Natural killer cell treated with Interleukin-12 subunit alpha and Interleukin-12 subunit beta and Interleukin-15 and Interleukin-18, amount 100 ng/mL, for 72 hours (primary cell): ENCODE measurements at regions not wholly inside any gene's neighbourhood (a gene's known extent, or its start where the extent isn't known, plus 50 kb on each side); places are given as distances from the start of the nearest gene placed in this dataset.

Experiments
- ATAC-seq, 2 donors: fragments of 150-1000 bp; cut with Tn5 transposase in 1 of 2; sonication (Bioruptor Pico), chemical (Tn5 transposase) in 1 of 2; 2 replicates each; pipeline ENCODE4 v1.10.0; 2021
- DNase-seq: peaks from one replicate; pipeline ENCODE4 v3.0.0; 2022; ENCODE audit warnings: low spot score
- H3K27ac Mint-ChIP-seq, 2 donors: 1 replicate in 1 of 2; 2 replicates in 1 of 2; pipeline ENCODE4 v1.8.0; 2022; ENCODE audit warnings: mixed read lengths in 2 of 2, mild to moderate bottlenecking in 1 of 2, moderate library complexity in 1 of 2
- H3K27me3 Mint-ChIP-seq, 2 donors: 1 replicate in 1 of 2; 2 replicates in 1 of 2; pipeline ENCODE4 v1.8.0; 2022; ENCODE audit warnings: mixed read lengths in 2 of 2
- H3K36me3 Mint-ChIP-seq: one replicate; pipeline ENCODE4 v1.8.0; 2022; ENCODE audit warnings: mixed read lengths
- H3K4me1 Mint-ChIP-seq, 2 donors: 1 replicate in 1 of 2; 2 replicates in 1 of 2; pipeline ENCODE4 v1.8.0; 2022; ENCODE audit warnings: low read depth in 2 of 2, mixed read lengths in 2 of 2, mild to moderate bottlenecking in 1 of 2
- H3K4me3 Mint-ChIP-seq: one replicate; pipeline ENCODE4 v1.8.0; 2022; ENCODE audit warnings: mixed read lengths
- H3K9me3 Mint-ChIP-seq: 2 replicates; pipeline ENCODE4 v1.8.0; 2022; ENCODE audit warnings: mixed read lengths

DNA sequence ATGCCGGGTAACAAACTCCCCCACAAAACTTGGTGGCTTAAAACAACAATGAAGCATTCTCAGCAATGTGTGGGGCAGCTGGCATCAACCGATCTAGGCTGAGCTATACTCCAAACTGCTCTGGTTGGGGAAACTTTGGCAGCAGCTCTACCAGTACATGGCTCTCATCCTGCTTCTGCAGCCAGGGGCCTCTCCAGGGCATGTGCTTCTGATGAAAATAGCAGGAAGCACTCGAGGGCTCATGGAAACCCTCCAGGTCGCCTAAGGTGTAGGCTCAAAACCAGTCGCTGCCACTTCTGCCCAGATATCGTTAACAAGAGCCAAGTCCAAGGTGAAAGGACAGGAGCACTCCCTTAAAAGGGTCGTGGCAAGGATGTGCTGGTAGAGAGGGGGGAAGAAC is 134.1 kb downstream of the TEX36 start:
- ATAC-seq = peak in 1 of 2 donors; percentile 25
- no peak overlapping the region for H3K4me3 Mint-ChIP-seq
- H3K27me3 Mint-ChIP-seq = peaks cover 7 to 17% of the 10 kb centered on the region in 2 donors
- no peaks in the 10 kb centered on the region for H3K9me3 Mint-ChIP-seq
- H3K27ac Mint-ChIP-seq = no peak overlapping the region
- H3K4me1 Mint-ChIP-seq = peaks cover 5% of the 10 kb centered on the region in 2 donors
- no peaks in the 10 kb centered on the region for H3K36me3 Mint-ChIP-seq
- no peak for DNase-seq

DNA sequence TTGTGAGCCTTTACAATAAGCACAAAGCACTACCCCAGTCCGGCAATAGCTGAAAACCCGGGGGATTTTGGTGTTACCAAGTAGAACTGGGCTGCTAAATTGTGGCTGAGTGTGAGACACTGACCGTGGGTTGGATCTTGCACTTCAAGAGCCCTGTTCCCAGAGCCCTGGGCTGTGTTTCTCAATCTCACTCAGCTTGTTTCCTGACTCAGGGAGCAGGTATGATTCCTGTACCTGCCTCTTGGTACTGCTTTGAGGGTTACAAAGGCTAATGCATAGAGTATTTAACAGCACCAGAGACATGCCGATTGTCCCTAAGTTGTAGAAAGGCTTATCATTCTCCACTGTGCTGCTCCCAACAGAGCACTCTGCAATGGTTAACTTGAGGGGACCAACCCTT is 134.6 kb downstream of the TEX36 start:
- H3K36me3 Mint-ChIP-seq = no peaks in the 10 kb centered on the region
- no peak overlapping the region for H3K27ac Mint-ChIP-seq
- peaks cover 7 to 17% of the 10 kb centered on the region in 2 donors for H3K27me3 Mint-ChIP-seq
- ATAC-seq (no peak), DNase-seq (no peak)
- peaks cover 5% of the 10 kb centered on the region in 2 donors for H3K4me1 Mint-ChIP-seq
- no peaks in the 10 kb centered on the region for H3K9me3 Mint-ChIP-seq
- H3K4me3 Mint-ChIP-seq = no peak overlapping the region

DNA sequence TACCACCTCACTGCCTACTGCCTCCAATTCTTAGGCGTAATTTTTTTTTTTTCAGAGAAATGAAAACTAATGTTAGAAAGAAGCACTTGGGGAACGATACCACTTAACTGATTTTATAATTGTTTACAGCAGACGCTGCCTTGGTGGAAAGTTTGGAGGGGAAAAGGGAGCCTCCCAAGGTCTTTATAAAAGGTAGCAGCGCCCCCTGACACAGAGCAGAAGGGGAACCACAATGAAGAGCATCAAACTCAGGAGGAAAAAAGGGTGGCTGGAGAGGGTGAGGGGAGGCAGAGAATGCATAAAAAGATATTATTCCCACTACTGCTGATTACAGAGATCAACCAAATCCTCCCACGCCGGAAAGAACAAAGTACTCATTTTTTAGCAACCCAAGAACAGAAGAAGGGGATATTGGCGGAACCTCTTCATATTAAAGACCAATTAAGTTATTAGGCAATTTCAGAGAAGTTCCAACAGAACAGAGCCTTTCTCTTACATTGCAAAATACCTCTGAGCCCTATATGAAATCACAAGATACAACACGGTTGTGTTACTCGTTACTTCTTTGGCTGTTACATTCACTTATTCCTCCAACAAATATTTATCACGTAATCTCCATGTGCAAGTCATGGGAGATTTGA is 135.8 kb downstream of the TEX36 start:
- Mint-ChIP-seq H3K27me3 (peaks cover 7 to 22% of the 10 kb centered on the region in 2 donors), H3K4me3 (no peak overlapping the region), H3K36me3 (no peaks in the 10 kb centered on the region), H3K9me3 (no peaks in the 10 kb centered on the region), H3K27ac (no peak overlapping the region), H3K4me1 (peaks cover 5% of the 10 kb centered on the region in 2 donors)
- ATAC-seq (no peak), DNase-seq (no peak)

DNA sequence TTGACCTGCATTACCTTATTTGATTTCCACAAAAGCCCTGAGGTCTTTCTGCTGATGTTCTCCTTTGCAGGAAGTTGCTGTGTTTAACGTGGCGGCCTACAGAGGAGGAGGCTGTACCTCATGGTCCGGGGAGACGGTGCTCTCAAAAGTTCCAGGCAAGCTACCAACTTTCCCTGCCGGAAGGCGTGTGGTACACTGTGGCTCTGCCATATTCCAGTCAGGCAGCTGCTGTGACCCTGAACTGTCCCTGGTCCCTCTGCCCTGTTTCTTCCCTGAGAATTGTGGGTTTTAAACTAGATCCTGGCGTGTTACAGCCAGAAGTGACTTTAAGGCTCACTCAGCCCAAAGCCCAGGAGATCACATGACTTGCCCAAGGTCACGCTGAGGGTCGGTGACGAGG is 139.2 kb downstream of the TEX36 start:
- DNase-seq (no peak), ATAC-seq (peak in 1 of 2 donors; percentile 18)
- H3K36me3 Mint-ChIP-seq = no peaks in the 10 kb centered on the region
- no peaks in the 10 kb centered on the region for H3K4me1 Mint-ChIP-seq
- H3K4me3 Mint-ChIP-seq = no peak overlapping the region
- no peaks in the 10 kb centered on the region for H3K9me3 Mint-ChIP-seq
- H3K27ac Mint-ChIP-seq = no peak overlapping the region
- H3K27me3 Mint-ChIP-seq = peaks cover 0 to 24% of the 10 kb centered on the region in 2 donors

DNA sequence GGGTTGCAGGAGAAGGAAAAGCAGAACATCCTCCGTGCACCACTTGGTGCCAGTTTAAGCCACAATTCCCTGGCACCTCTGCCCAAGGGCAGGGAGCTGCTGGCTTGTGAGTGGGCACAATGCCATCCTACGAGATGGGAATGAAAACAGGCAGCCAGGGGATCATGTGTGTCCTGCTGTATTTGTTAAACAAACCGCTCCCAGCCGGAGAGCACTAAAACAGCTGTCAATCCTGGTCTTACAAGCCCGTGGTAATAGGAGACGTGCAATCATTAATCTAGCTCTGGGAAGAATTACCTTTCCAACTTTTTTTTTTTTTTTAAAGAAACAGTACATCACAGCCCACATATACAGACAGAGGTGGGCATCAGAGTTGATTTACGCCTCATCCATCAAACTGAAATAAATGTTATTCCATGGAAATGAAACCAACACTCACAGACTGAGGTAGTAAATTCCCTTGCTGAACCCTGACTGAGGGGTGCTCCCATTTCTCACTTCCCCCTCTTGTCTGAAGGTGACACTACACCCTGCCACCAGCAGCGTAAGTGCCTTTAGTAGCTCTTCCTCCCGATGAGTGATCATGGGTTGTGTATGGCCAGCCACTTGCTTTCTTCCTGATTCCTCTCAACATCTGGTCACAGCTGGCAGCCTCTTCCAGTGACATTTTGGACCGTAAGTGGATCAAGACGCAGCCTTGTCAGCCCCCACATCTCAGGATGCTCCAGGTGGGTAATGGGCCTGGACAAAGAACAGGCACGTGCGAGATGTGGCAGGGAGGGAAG is 143.8 kb downstream of the TEX36 start:
- Mint-ChIP-seq H3K9me3 (no peaks in the 10 kb centered on the region), H3K4me1 (no peaks in the 10 kb centered on the region), H3K27ac (no peak overlapping the region), H3K36me3 (no peaks in the 10 kb centered on the region), H3K4me3 (no peak overlapping the region), H3K27me3 (peaks cover 9 to 18% of the 10 kb centered on the region in 2 donors)
- ATAC-seq (no peak), DNase-seq (no peak)

DNA sequence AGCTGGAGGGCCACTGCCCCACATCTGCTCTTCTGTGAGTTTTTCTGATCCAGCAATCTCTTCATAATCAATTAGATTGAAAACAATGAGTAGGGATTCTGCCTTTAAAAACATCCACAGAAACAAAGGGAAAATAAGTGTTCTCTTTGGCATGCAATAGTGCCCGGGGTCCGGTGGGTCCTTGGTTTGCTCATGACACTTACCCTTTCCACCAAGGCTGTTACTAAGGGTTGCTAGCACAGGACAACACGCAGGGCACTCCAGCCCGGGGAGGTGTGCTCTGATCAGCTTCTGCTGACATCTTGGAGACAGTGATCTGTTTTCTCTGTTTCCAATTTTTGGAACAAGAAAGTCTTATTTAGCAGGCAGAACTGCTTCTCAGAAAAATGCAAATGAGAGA is 146.7 kb downstream of the TEX36 start:
- no peaks in the 10 kb centered on the region for H3K9me3 Mint-ChIP-seq
- H3K27me3 Mint-ChIP-seq = peaks cover 9 to 12% of the 10 kb centered on the region in 2 donors
- DNase-seq (no peak), ATAC-seq (no peak)
- H3K4me1 Mint-ChIP-seq = no peaks in the 10 kb centered on the region
- no peak overlapping the region for H3K4me3 Mint-ChIP-seq
- H3K27ac Mint-ChIP-seq = no peak overlapping the region
- H3K36me3 Mint-ChIP-seq = no peaks in the 10 kb centered on the region

DNA sequence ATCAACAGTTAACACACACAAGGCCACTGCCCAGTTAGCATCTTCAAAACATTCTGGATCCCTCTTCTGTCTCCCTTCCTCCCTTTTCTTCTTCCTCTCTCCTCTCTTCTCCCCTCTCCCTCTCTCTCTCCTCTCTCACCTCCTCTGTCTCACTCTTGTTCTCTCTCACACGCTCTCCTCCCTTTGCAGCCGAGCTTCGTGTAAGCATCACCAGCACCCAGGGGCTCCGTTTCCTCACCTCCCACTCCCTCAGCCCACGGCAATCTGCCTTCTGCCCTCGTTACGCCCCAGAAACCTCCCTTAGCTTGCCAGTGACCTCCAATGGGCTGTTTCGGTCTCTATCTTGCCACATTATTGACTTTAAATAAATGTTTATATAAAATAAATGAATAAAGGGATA is 147.4 kb downstream of the TEX36 start:
- ATAC-seq (no peak), DNase-seq (no peak)
- Mint-ChIP-seq H3K36me3 (no peaks in the 10 kb centered on the region), H3K9me3 (no peaks in the 10 kb centered on the region), H3K4me3 (no peak overlapping the region), H3K27ac (no peak overlapping the region), H3K27me3 (peaks cover 9 to 10% of the 10 kb centered on the region in 2 donors), H3K4me1 (no peaks in the 10 kb centered on the region)

DNA sequence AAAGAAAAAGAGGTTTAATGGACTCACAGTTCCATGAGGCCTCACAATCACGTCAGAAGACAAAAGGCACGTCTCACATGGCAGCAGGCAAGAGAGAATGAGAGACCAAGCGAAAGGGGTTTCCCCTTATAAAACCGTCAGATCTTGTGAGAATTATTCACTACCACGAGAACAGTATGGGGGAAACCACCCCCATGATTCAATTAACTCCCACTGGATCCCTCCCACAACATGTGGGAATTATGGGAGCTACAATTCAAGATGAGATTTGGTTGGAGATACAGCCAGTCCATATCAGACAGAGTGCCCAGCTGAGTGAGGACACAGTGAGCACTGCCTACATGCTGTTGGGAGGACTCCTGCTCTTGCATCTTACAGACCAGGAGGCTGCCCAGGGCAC is 148.4 kb downstream of the TEX36 start:
- Mint-ChIP-seq H3K4me3 (no peak overlapping the region), H3K4me1 (no peaks in the 10 kb centered on the region), H3K27ac (no peak overlapping the region), H3K9me3 (no peaks in the 10 kb centered on the region), H3K36me3 (no peaks in the 10 kb centered on the region), H3K27me3 (peaks cover 6 to 10% of the 10 kb centered on the region in 2 donors)
- ATAC-seq = peak in 1 of 2 donors; percentile 21
- no peak for DNase-seq

DNA sequence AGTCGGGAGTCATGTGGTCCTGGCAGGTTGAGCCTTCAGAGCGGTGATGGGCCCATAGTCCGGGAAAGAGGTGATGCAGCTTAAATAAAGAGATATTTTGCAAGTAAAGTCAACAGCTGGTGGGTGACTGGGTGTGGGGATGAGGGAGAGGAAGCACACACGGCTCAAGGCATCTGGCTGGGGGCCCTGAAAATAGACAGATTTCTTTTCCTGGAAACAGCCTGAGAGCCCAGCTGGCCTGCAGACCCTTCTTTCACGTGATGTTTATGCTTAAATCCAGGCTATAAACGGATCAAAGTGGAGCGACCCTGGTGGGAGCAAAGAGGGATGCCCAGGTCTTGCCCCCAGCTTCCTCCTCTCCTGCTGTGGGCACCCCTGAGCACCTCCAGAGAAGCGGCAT is 149.1 kb downstream of the TEX36 start:
- Mint-ChIP-seq H3K27me3 (peaks cover 8 to 16% of the 10 kb centered on the region in 2 donors), H3K4me3 (no peak overlapping the region), H3K4me1 (no peaks in the 10 kb centered on the region), H3K36me3 (no peaks in the 10 kb centered on the region), H3K27ac (no peak overlapping the region), H3K9me3 (no peaks in the 10 kb centered on the region)
- ATAC-seq = peak in 1 of 2 donors; percentile 33
- DNase-seq = no peak

DNA sequence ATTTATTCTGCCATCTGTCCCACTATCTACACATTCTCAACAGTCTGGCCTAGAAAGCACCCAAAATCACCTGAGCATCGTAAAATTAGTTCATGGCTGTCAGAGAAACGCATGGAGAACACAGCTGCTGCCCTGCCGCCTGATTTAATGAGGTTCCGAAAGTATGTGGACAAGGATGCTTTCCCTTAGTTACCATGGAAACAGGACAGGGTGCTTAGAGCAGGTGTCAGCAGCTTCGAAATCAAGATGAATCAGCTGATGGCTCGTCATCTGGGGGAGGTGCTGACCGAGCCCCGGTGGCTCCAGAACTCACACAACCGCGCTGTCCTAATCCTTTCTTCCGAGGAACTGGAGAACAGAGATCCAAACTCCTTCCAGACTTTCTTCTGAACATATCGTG is 151.5 kb downstream of the TEX36 start:
- peaks cover 8 to 16% of the 10 kb centered on the region in 2 donors for H3K27me3 Mint-ChIP-seq
- DNase-seq (no peak), ATAC-seq (no peak)
- no peak overlapping the region for H3K27ac Mint-ChIP-seq
- H3K4me3 Mint-ChIP-seq = no peak overlapping the region
- H3K9me3 Mint-ChIP-seq = no peaks in the 10 kb centered on the region
- H3K36me3 Mint-ChIP-seq = no peaks in the 10 kb centered on the region
- no peaks in the 10 kb centered on the region for H3K4me1 Mint-ChIP-seq

DNA sequence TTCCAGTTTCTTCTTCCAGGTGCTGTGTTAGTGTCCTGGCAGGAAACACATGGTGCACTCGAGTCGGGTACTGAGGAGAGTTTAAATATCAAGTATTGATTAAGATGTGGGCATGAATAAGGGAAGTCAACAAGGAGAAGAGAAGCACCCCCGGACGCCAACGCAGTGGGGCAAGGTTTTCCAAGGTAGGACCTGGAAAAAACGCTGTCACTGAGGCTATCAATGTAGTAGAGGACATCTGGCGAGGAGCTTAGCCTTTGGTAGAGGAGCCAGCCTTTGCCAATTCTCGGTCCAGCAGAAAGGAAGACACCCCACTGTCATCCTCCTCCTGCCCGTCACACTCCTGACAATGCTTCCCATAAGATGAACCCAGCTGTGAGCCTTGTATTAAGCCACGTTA is 159.6 kb downstream of the TEX36 start:
- H3K36me3 Mint-ChIP-seq = no peaks in the 10 kb centered on the region
- no peaks in the 10 kb centered on the region for H3K9me3 Mint-ChIP-seq
- H3K27me3 Mint-ChIP-seq = peaks cover 15 to 35% of the 10 kb centered on the region in 2 donors
- H3K4me3 Mint-ChIP-seq = no peak overlapping the region
- DNase-seq = no peak
- ATAC-seq = no peak
- no peak overlapping the region for H3K27ac Mint-ChIP-seq
- peaks cover 0 to 5% of the 10 kb centered on the region in 2 donors for H3K4me1 Mint-ChIP-seq

DNA sequence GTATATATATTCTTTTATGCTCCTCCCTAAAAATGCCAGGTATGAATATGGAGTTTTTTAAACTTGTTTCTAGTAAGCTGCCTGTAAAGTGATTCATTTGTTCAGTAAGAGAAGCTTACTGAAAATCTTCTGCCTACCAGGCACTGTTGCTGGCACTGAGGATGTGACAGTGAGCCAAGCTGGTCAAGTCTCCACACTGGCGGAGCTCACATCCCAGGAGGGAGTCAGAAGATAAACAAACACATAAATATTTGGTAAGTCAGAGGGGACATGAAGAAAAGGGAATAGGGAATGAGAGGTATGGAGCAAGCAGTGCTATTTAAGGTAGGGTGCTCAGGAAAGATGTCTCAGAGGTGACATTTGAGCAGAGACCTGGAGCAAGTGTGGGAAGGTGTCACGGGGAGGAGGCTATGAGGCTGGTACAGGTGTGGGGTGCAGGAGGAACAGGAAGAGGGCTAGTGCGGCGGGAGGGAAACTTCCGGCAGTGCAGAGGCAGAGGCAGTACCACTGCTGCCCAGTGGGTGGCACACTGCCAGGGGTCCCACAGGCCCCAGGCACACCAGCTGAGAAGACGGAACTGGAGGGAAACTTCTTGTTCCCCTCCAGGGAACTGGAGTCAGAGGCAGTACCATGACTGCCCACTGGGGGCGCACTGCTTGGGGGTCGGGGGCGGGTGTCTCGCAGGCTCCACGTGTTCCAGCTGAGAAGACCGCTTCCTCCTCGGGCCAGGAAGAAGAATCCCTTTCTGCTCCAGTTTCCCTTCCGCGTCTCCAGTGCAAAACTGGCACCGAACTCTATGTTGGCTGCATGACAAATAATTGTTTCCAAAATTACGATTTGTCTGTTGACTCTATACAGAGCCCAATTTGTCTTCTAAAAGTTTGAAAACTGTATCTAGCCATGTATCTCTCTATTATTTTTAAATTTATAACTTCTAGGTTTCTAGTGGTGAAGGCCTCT is 161.0 kb downstream of the TEX36 start:
- ATAC-seq = peak; percentile 53 to 71
- no peak overlapping the region for H3K27ac Mint-ChIP-seq
- H3K9me3 Mint-ChIP-seq = no peaks in the 10 kb centered on the region

DNA sequence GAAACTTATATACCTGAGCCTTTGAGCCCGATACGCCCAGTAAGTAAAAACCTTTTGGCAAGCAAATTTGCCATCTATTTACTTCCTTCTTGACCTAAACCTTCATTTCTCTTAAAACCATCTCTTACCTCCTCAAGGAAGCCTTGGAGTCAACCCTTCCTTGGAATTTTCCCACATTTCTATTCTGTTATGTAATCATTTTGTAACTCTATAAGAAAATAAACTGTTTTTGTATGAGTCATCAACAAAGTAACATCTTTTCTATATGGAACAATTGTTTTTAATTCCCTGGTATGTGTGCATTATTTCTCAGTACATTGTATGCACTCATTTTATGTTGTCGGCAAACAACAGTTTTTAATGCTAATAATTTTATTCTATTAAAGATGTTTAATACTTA is 162.0 kb downstream of the TEX36 start:
- peaks cover 0 to 5% of the 10 kb centered on the region in 2 donors for H3K4me1 Mint-ChIP-seq
- H3K27ac Mint-ChIP-seq = no peak overlapping the region
- H3K9me3 Mint-ChIP-seq = no peaks in the 10 kb centered on the region
- no peak for DNase-seq
- no peaks in the 10 kb centered on the region for H3K36me3 Mint-ChIP-seq
- H3K27me3 Mint-ChIP-seq = peaks cover 15 to 35% of the 10 kb centered on the region in 2 donors
- no peak overlapping the region for H3K4me3 Mint-ChIP-seq
- no peak for ATAC-seq

More for the DNA sequence above, 161.0 kb downstream of the TEX36 start:
- no peak for DNase-seq
- Mint-ChIP-seq H3K36me3 (no peaks in the 10 kb centered on the region), H3K4me3 (no peak overlapping the region), H3K27me3 (peaks cover 15 to 35% of the 10 kb centered on the region in 2 donors), H3K4me1 (peaks cover 0 to 5% of the 10 kb centered on the region in 2 donors)
